HCEC 1CT (cell line): ENCODE measurements at regions not wholly inside any gene's neighbourhood (a gene's known extent, or its start where the extent isn't known, plus 50 kb on each side); places are given as distances from the start of the nearest gene placed in this dataset.

Source experiments
- DNase-seq: peaks from one replicate; pipeline ENCODE4 v3.0.0-alpha.2; 2017

GRCh38 chr2:2985020-2985419 is 392.6 kb downstream of the EIPR1 start:
- DNase-seq = no peak

GRCh38 chr2:2981000-2981399 is 396.6 kb downstream of the EIPR1 start:
- DNase-seq = no peak

- DNase-seq = no peak
Observed at GRCh38 chr2:2974982-2975381, 402.6 kb downstream of the EIPR1 start.

GRCh38 chr2:2960441-2961133 is 417.0 kb downstream of the EIPR1 start:
- DNase-seq = no peak

- DNase-seq = no peak
Observed at GRCh38 chr2:2950403-2950952, 427.1 kb downstream of the EIPR1 start.

GRCh38 chr2:2947406-2947805 is 430.2 kb downstream of the EIPR1 start:
- DNase-seq = no peak

- DNase-seq = no peak
Observed at GRCh38 chr2:2942906-2943305, 434.7 kb downstream of the EIPR1 start.

GRCh38 chr2:2942225-2942624 is 435.4 kb downstream of the EIPR1 start:
- no peak for DNase-seq

- no peak for DNase-seq
Observed at GRCh38 chr2:2941205-2941604, 436.4 kb downstream of the EIPR1 start.

GRCh38 chr2:2940702-2941101 is 436.9 kb downstream of the EIPR1 start:
- DNase-seq = no peak

GRCh38 chr2:2940061-2940460 is 437.6 kb downstream of the EIPR1 start:
- no peak for DNase-seq

- no peak for DNase-seq
Observed at GRCh38 chr2:2939078-2939795, 438.4 kb downstream of the EIPR1 start.

GRCh38 chr2:2938481-2938880 is 439.1 kb downstream of the EIPR1 start:
- DNase-seq = no peak

GRCh38 chr2:2935445-2936149 is 442.0 kb downstream of the EIPR1 start:
- no peak for DNase-seq

GRCh38 chr2:2933426-2933825 is 444.2 kb downstream of the EIPR1 start:
- DNase-seq = no peak

- no peak for DNase-seq
Observed at GRCh38 chr2:2932692-2933305, 444.8 kb downstream of the EIPR1 start.

- DNase-seq = no peak
Observed at GRCh38 chr2:2932189-2932588, 445.4 kb downstream of the EIPR1 start.

GRCh38 chr2:2931318-2932075 is 446.1 kb downstream of the EIPR1 start:
- DNase-seq = no peak

- no peak for DNase-seq
Observed at GRCh38 chr2:2930841-2931240, 446.8 kb downstream of the EIPR1 start.

- DNase-seq = no peak
Observed at GRCh38 chr2:2926858-2927175, 450.8 kb downstream of the EIPR1 start.

- no peak for DNase-seq
Observed at GRCh38 chr2:2926009-2926857, 451.4 kb downstream of the EIPR1 start.

- no peak for DNase-seq
Observed at GRCh38 chr2:2922156-2922555, 455.5 kb downstream of the EIPR1 start.
